H1 (cell line): ENCODE measurements at regions not wholly inside any gene's neighbourhood (a gene's known extent, or its start where the extent isn't known, plus 50 kb on each side); places are given as distances from the start of the nearest gene placed in this dataset.

Source experiments
- CTCF ChIA-PET: fragments of 300-600 bp; sonication (Branson Sonifier 250); formaldehyde crosslinking; loops from one replicate; lab custom pipeline; 2021; ENCODE audit not compliant: partially characterized antibody; lab: Charles Lee
- POLR2A ChIA-PET: fragments of 300-600 bp; sonication (Branson Sonifier 250); formaldehyde crosslinking; loops from one replicate; lab custom pipeline; 2021; ENCODE audit warnings: inconsistent platforms; ENCODE audit not compliant: partially characterized antibody; lab: Charles Lee
- DNase-seq, 2 experiments: peaks; one replicate each; pipeline versions ENCODE4 v3.0.0 to v3.0.0-alpha.2; 2010 to 2022; ENCODE audit warnings: low spot score in 2 of 2, low read depth in 1 of 2, mixed read lengths in 1 of 2
- FAIRE-seq: peaks from 2 replicates; lab custom pipeline; 2011; peaks lifted over from hg19 to GRCh38; lab: Jason Lieb, UNC
- H2AFZ ChIP-seq: 2 replicates; pipeline ENCODE4 v1.8.1; 2012; ENCODE audit warnings: low read length, inconsistent platforms
- H2AK5ac ChIP-seq: 2 replicates; pipeline ENCODE4 v1.6.1; 2013; ENCODE audit warnings: low read depth, low read length
- H2BK120ac ChIP-seq: replicated peaks from 2 replicates; pipeline ENCODE3; 2013; ENCODE audit warnings: low read depth, low read length, inconsistent platforms
- H2BK12ac ChIP-seq: 2 replicates; pipeline ENCODE4 v1.6.1; 2013; ENCODE audit warnings: low read depth, low read length
- H2BK15ac ChIP-seq: 2 replicates; pipeline ENCODE4 v1.6.1; 2013; ENCODE audit warnings: low read length
- H2BK20ac ChIP-seq: 2 replicates; pipeline ENCODE4 v1.6.1; 2013; ENCODE audit warnings: low read length
- H2BK5ac ChIP-seq: 2 replicates; pipeline ENCODE4 v1.6.1; 2013; ENCODE audit warnings: low read depth, low read length
- H3K14ac ChIP-seq: 2 replicates; pipeline ENCODE4 v1.6.1; 2013; ENCODE audit warnings: inconsistent platforms; ENCODE audit not compliant: insufficient read length
- H3K18ac ChIP-seq: 2 replicates; pipeline ENCODE4 v1.6.1; 2013; ENCODE audit warnings: low read length; ENCODE audit errors: extremely low read depth
- H3K23ac ChIP-seq: 2 replicates; pipeline ENCODE4 v1.6.1; 2013; ENCODE audit warnings: inconsistent platforms; ENCODE audit not compliant: insufficient read length
- H3K23me2 ChIP-seq: 2 replicates; pipeline ENCODE4 v1.6.1; 2013; ENCODE audit warnings: low read depth, low read length
- H3K27ac ChIP-seq: 2 replicates; pipeline ENCODE4 v1.6.1; 2011; ENCODE audit warnings: low read depth, low read length, inconsistent platforms
- H3K27me3 ChIP-seq, 4 experiments: replicated peaks in 1 of 4; 1 replicate in 1 of 4; 2 replicates in 3 of 4; pipeline versions ENCODE4 v1.6.1 to v1.8.1; 2011 to 2013; ENCODE audit warnings: low read length in 3 of 4, mild to moderate bottlenecking in 3 of 4, inconsistent platforms in 2 of 4, mixed read lengths in 2 of 4, moderate library complexity in 1 of 4; ENCODE audit not compliant: control insufficient read depth in 3 of 4, insufficient read depth in 3 of 4; ENCODE audit errors: extremely low read depth in 1 of 4
- H3K36me3 ChIP-seq, 4 experiments: 2 replicates each; pipeline versions ENCODE4 v1.6.1 to v1.8.1; 2011 to 2013; ENCODE audit warnings: mild to moderate bottlenecking in 4 of 4, low read length in 3 of 4, moderate library complexity in 2 of 4, control low read depth in 1 of 4, inconsistent platforms in 1 of 4; ENCODE audit not compliant: insufficient read depth in 4 of 4, control insufficient read depth in 2 of 4
- H3K4ac ChIP-seq: replicated peaks from 2 replicates; pipeline ENCODE3; 2013; ENCODE audit warnings: low read length, low read depth, mixed read lengths, inconsistent platforms; ENCODE audit not compliant: insufficient read length
- H3K4me1 ChIP-seq, 4 experiments: replicated peaks in 1 of 4; 1 replicate in 1 of 4; 2 replicates in 3 of 4; pipeline versions ENCODE4 v1.6.1 to v1.8.1; 2011 to 2013; ENCODE audit warnings: low read length in 3 of 4, inconsistent platforms in 2 of 4, mixed read lengths in 1 of 4; ENCODE audit not compliant: insufficient read depth in 4 of 4, control insufficient read depth in 3 of 4
- H3K4me2 ChIP-seq, 2 experiments: 2 replicates each; pipeline versions ENCODE4 v1.6.1 to v1.8.1; 2011 to 2013; ENCODE audit warnings: low read depth in 2 of 2, low read length in 2 of 2, control low read depth in 1 of 2, inconsistent platforms in 1 of 2, mild to moderate bottlenecking in 1 of 2; ENCODE audit not compliant: insufficient read depth in 1 of 2
- H3K4me3 ChIP-seq, 4 experiments: fragments of 200-600, 300-600 bp in 1 of 4; sonication (generic), shearing (Covaris generic), sonication (Bioruptor Twin) in 1 of 4; 2 replicates each; pipeline versions ENCODE4 v1.5.1 to v1.8.1; 2011 to 2016; ENCODE audit warnings: low read length in 4 of 4, low read depth in 3 of 4, control low read depth in 2 of 4, inconsistent platforms in 2 of 4, mild to moderate bottlenecking in 2 of 4, mixed read lengths in 1 of 4, moderate library complexity in 1 of 4; ENCODE audit not compliant: insufficient read depth in 2 of 4; ENCODE audit errors: extremely low read depth in 1 of 4
- H3K56ac ChIP-seq: replicated peaks from 2 replicates; pipeline ENCODE3; 2013; ENCODE audit warnings: low read depth, mild to moderate bottlenecking, mixed read lengths, low read length, inconsistent platforms; ENCODE audit not compliant: insufficient read length
- H3K79me1 ChIP-seq: 2 replicates; pipeline ENCODE4 v1.6.1; 2013; ENCODE audit warnings: low read depth, low read length, control low read depth
- H3K79me2 ChIP-seq, 2 experiments: 2 replicates each; pipeline versions ENCODE4 v1.6.1 to v1.8.1; 2012 to 2013; ENCODE audit warnings: low read length in 2 of 2, mild to moderate bottlenecking in 2 of 2, inconsistent platforms in 1 of 2; ENCODE audit not compliant: insufficient read depth in 2 of 2, control insufficient read depth in 1 of 2
- H3K9ac ChIP-seq, 4 experiments: replicated peaks in 1 of 4; 1 replicate in 1 of 4; 2 replicates in 3 of 4; pipeline versions ENCODE4 v1.6.1 to v1.8.1; 2011 to 2013; ENCODE audit warnings: low read depth in 3 of 4, low read length in 3 of 4, control low read depth in 2 of 4, mild to moderate bottlenecking in 2 of 4, moderate library complexity in 2 of 4, inconsistent platforms in 1 of 4; ENCODE audit errors: extremely low read depth in 1 of 4
- H3K9me3 ChIP-seq, 2 experiments: 2 replicates each; pipeline versions ENCODE4 v1.6.1 to v1.8.1; 2012 to 2013; ENCODE audit warnings: mild to moderate bottlenecking in 2 of 2, moderate library complexity in 2 of 2, control low read depth in 1 of 2, inconsistent platforms in 1 of 2, low read depth in 1 of 2, low read length in 1 of 2, mixed read lengths in 1 of 2; ENCODE audit not compliant: insufficient read depth in 2 of 2
- H4K20me1 ChIP-seq, 2 experiments: replicated peaks in 1 of 2; 2 replicates each; pipeline versions ENCODE3 to v1.8.1; 2011 to 2013; ENCODE audit warnings: inconsistent platforms in 2 of 2, low read length in 2 of 2, mild to moderate bottlenecking in 1 of 2; ENCODE audit not compliant: insufficient read depth in 2 of 2, control insufficient read depth in 1 of 2
- H4K5ac ChIP-seq: 2 replicates; pipeline ENCODE4 v1.6.1; 2013; ENCODE audit warnings: low read length, low read depth, mixed read lengths, inconsistent platforms; ENCODE audit not compliant: insufficient read length
- H4K8ac ChIP-seq: 2 replicates; pipeline ENCODE4 v1.8.0; 2013; ENCODE audit warnings: mild to moderate bottlenecking, moderate library complexity, low read length, inconsistent platforms; ENCODE audit not compliant: insufficient read depth; ENCODE audit errors: extremely low read depth
- H4K91ac ChIP-seq: replicated peaks from 2 replicates; pipeline ENCODE3; 2013; ENCODE audit warnings: low read length, mixed read lengths, inconsistent platforms; ENCODE audit not compliant: insufficient read length
- EZH2 ChIP-seq: fragments of 200-600 bp; sonication (generic); IDR thresholded peaks from 2 replicates; pipeline ENCODE4 v1.7.1; 2012; ENCODE audit warnings: low read depth, mild to moderate bottlenecking, moderate library complexity, low read length, inconsistent platforms; ENCODE audit not compliant: severe bottlenecking
- HDAC2 ChIP-seq, 2 experiments: fragments of 300-600 bp in 1 of 2; sonication (generic) in 1 of 2; IDR thresholded peaks; 2 replicates each; pipeline ENCODE4 v1.6.1; 2011 to 2012; ENCODE audit warnings: low read depth in 2 of 2, low read length in 2 of 2, mild to moderate bottlenecking in 2 of 2, moderate library complexity in 2 of 2, borderline replicate concordance in 1 of 2, inconsistent platforms in 1 of 2
- KDM5A ChIP-seq: fragments of 200-600 bp; IDR thresholded peaks from 2 replicates; pipeline ENCODE4 v1.7.1; 2012; ENCODE audit warnings: mild to moderate bottlenecking, low read length, inconsistent platforms, mixed read lengths
- MAFK ChIP-seq: IDR thresholded peaks from 2 replicates; pipeline ENCODE4 v1.6.1; 2012; ENCODE audit warnings: low read depth, mild to moderate bottlenecking, improper control_type of control experiment, low read length
- NANOG ChIP-seq: IDR thresholded peaks from 2 replicates; pipeline ENCODE4 v1.6.1; 2011; ENCODE audit warnings: low read length, low read depth, mild to moderate bottlenecking, inconsistent platforms; ENCODE audit not compliant: insufficient read depth, poor library complexity, severe bottlenecking
- RNF2 ChIP-seq: fragments of 200-900, 300-1000 bp; sonication (generic); IDR thresholded peaks from 2 replicates; pipeline ENCODE4 v1.7.1; 2016; ENCODE audit warnings: borderline replicate concordance, low read depth, mild to moderate bottlenecking, antibody characterized with exemption, low read length; ENCODE audit not compliant: poor library complexity, severe bottlenecking; ENCODE audit errors: missing control alignments
- SIRT6 ChIP-seq: IDR thresholded peaks from one replicate; pipeline ENCODE4 v1.7.1; 2012; ENCODE audit warnings: low read length, inconsistent platforms
- SIX5 ChIP-seq: IDR thresholded peaks from 2 replicates; pipeline ENCODE4 v1.6.1; 2011; ENCODE audit warnings: mild to moderate bottlenecking, low read depth, low read length
- SP1 ChIP-seq: IDR thresholded peaks from 2 replicates; pipeline ENCODE4 v1.6.1; 2011; ENCODE audit warnings: low read depth, low read length
- SUZ12 ChIP-seq: fragments of 200-600 bp; sonication (generic); IDR thresholded peaks from 2 replicates; pipeline ENCODE4 v1.6.1; 2012; ENCODE audit warnings: mild to moderate bottlenecking, inconsistent platforms, low read length, moderate library complexity, mixed read lengths
- TEAD4 ChIP-seq: IDR thresholded peaks from 2 replicates; pipeline ENCODE4 v1.6.1; 2012; ENCODE audit warnings: low read depth, low read length, inconsistent platforms, mixed read lengths
- WGBS, 2 experiments: shearing (Covaris generic) in 1 of 2; methylation state at CpG; one replicate each; pipeline versions ENCODE4 v1.1.6 to v1.1.7; 2013 to 2015; ENCODE audit warnings: low lambda C conversion rate in 2 of 2, mixed read lengths in 2 of 2, inconsistent platforms in 1 of 2, low coverage in 1 of 2, missing lambda C conversion rate in 1 of 2; ENCODE audit not compliant: insufficient replicate concordance in 2 of 2, insufficient coverage in 1 of 2, insufficient read length in 1 of 2; ENCODE audit errors: extremely low coverage in 1 of 2, missing lambda C conversion rate in 1 of 2; 5-methylcytosine and 5-hydroxymethylcytosine counted together

- no peak overlapping the region for H2BK120ac ChIP-seq
- H3K4me1 ChIP-seq: no peaks in the 10 kb centered on the region; a peak in 1 of 7 replicates
- ChIA-PET POLR2A (interaction anchor here (1.7 to 2.5 kb wide), 2 partner anchors 10 to 13 kb away, joined by 5 to 9 read pairs; no protein-coding TSS in a partner anchor), CTCF (interaction anchor here (1.0 to 2.6 kb wide), 4 partner anchors 13 to 41 kb away, joined by 3 to 9 read pairs (median 3); no protein-coding TSS in a partner anchor)
- H3K4ac ChIP-seq: no peak overlapping the region
- no peak overlapping the region for H4K5ac ChIP-seq
- no peak overlapping the region for H4K91ac ChIP-seq
- FAIRE-seq (no peak), DNase-seq (no peak)
- 88% methylated on average over 3 of the region's 3 CpGs; no CpG with 5 or more reads in 1 of the 2 experiments for WGBS, 2 experiments
- no peaks in the 10 kb centered on the region for H3K23me2 ChIP-seq
- H3K9ac ChIP-seq: no peak overlapping the region
- H2AK5ac ChIP-seq: no peak overlapping the region
- peaks cover 0 to 4% of the 10 kb centered on the region in 2 experiments; a peak in 1 of 4 replicates for H3K9me3 ChIP-seq
- no peak overlapping the region for H2BK15ac ChIP-seq
- H3K36me3 ChIP-seq: no peaks in the 10 kb centered on the region
- H3K56ac ChIP-seq: no peak overlapping the region
- no peaks in the 10 kb centered on the region for H3K27me3 ChIP-seq
- H3K14ac ChIP-seq: no peak overlapping the region
- H2AFZ ChIP-seq: no peak overlapping the region
- no peak overlapping the region for H3K18ac ChIP-seq
- no peak overlapping the region for H3K4me3 ChIP-seq
- H3K4me2 ChIP-seq: no peak overlapping the region
- H2BK12ac ChIP-seq: no peak overlapping the region
- no peak overlapping the region for H3K23ac ChIP-seq
- H2BK20ac ChIP-seq: no peak overlapping the region
- H2BK5ac ChIP-seq: no peak overlapping the region
- no peaks in the 10 kb centered on the region for H3K79me1 ChIP-seq
- H3K79me2 ChIP-seq: no peaks in the 10 kb centered on the region
- no peaks in the 10 kb centered on the region for H4K20me1 ChIP-seq
- H4K8ac ChIP-seq: no peak overlapping the region
- no peak overlapping the region for H3K27ac ChIP-seq
- no peak for TF ChIP-seq SIX5
- no peak for TF ChIP-seq SUZ12
- TF ChIP-seq EZH2: no peak
- TF ChIP-seq MAFK: no peak
- TF ChIP-seq HDAC2 (IDR thresholded peaks at IDR 0.05; ENCODE audit: borderline replicate concordance in 1 of 2, low read depth in 2 of 2, low read length in 2 of 2): no peak
- no peak for TF ChIP-seq TEAD4
- no peak for TF ChIP-seq NANOG
- no peak for TF ChIP-seq RNF2
- no peak for TF ChIP-seq SIRT6
- TF ChIP-seq KDM5A: no peak
- no peak for TF ChIP-seq SP1
These were observed 69.6 kb downstream of the MDH1 start for GRCh38 chr2:63658176-63658968.
